ENCODE measurements at regions not wholly inside any gene's neighbourhood (a gene's known extent, or its start where the extent isn't known, plus 50 kb on each side); places are given as distances from the start of the nearest gene placed in this dataset.
"Not testable (repeated sequence)": the region's sequence is repeated elsewhere in the genome, so short reads cannot be mapped to it uniquely, and the experiment has no call there.

- Histone ChIP-seq H3K27me3 (ENCODE audit: control insufficient read depth, insufficient read depth, low read length) (no peaks in the 10 kb centered on the region), H3K4me3 (ENCODE audit: low read length) (no peak overlapping the region), H3K27ac (ENCODE audit: low read depth, low read length) (no peak overlapping the region), H3K9ac (ENCODE audit: low read length) (no peak overlapping the region), H3K36me3 (ENCODE audit: control insufficient read depth, insufficient read depth, low read length) (no peaks in the 10 kb centered on the region), H3K4me1 (ENCODE audit: control insufficient read depth, insufficient read depth, low read length) (no peaks in the 10 kb centered on the region)
Observed at GRCh38 chr1:190003376-190003775, 474.3 kb downstream of the BRINP3 start.

- no peaks in the 10 kb centered on the region for H3K27me3 ChIP-seq (ENCODE audit: control insufficient read depth, insufficient read depth, low read length)
- H3K4me3 ChIP-seq (ENCODE audit: low read length): no peak overlapping the region
Observed at GRCh38 chr1:190011585-190011984, 466.1 kb downstream of the BRINP3 start.

GRCh38 chr1:190019151-190019550 is 458.5 kb downstream of the BRINP3 start:
- not testable (repeated sequence) for H3K9ac ChIP-seq (ENCODE audit: low read length); H3K4me3 ChIP-seq (ENCODE audit: low read length); H3K27me3 ChIP-seq (ENCODE audit: control insufficient read depth, insufficient read depth, low read length); H3K27ac ChIP-seq (ENCODE audit: low read depth, low read length); H3K4me1 ChIP-seq (ENCODE audit: control insufficient read depth, insufficient read depth, low read length); H3K36me3 ChIP-seq (ENCODE audit: control insufficient read depth, insufficient read depth, low read length)

More at GRCh38 chr1:190011585-190011984, 466.1 kb downstream of the BRINP3 start:
- Histone ChIP-seq H3K27ac (ENCODE audit: low read depth, low read length) (no peak overlapping the region), H3K4me1 (ENCODE audit: control insufficient read depth, insufficient read depth, low read length) (no peaks in the 10 kb centered on the region), H3K9ac (ENCODE audit: low read length) (no peak overlapping the region), H3K36me3 (ENCODE audit: control insufficient read depth, insufficient read depth, low read length) (no peaks in the 10 kb centered on the region)

DNA sequence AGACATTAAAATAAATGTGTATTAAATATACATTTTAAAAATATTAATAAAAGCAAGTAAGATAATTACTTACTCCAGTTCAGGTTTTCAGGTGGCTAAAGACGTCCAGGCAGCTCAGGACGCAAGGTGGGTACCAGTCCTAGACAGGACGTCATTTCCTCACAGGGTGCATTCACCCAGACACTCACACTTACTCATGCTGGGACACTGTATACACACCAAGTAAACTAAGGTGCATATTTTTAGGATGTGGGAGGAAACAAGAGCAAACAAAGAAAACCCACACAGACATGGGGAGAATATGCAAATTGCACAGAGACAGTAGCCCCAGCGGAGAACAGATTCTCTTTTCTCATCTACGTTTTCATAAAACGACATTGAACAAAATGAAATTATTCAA is 457.9 kb downstream of the BRINP3 start:
- Histone ChIP-seq H3K27ac (ENCODE audit: low read depth, low read length) (no peak overlapping the region), H3K27me3 (ENCODE audit: control insufficient read depth, insufficient read depth, low read length) (no peaks in the 10 kb centered on the region), H3K4me3 (ENCODE audit: low read length) (no peak overlapping the region), H3K36me3 (ENCODE audit: control insufficient read depth, insufficient read depth, low read length) (no peaks in the 10 kb centered on the region), H3K9ac (ENCODE audit: low read length) (no peak overlapping the region), H3K4me1 (ENCODE audit: control insufficient read depth, insufficient read depth, low read length) (no peaks in the 10 kb centered on the region)

DNA sequence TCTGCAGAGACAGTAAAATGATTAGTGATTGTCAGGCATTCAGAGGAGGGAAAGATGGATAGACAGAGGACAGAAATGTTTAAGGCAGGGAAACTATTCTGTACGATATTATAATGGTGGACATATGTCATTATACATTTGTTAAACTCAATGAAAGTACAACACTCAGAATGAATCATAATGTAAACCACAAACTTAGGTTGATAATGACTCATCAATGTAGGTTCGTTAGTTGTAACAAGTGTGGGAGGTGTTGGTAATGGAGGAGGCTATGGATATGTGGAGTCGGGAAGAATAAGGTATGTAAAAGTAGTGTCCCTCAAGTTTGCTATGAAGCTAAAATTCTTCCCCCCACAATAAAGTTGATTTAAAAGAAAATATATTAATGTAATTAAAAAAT is 455.0 kb downstream of the BRINP3 start:
- Histone ChIP-seq H3K4me3 (ENCODE audit: low read length) (no peak overlapping the region), H3K27ac (ENCODE audit: low read depth, low read length) (no peak overlapping the region), H3K9ac (ENCODE audit: low read length) (no peak overlapping the region), H3K4me1 (ENCODE audit: control insufficient read depth, insufficient read depth, low read length) (no peaks in the 10 kb centered on the region), H3K36me3 (ENCODE audit: control insufficient read depth, insufficient read depth, low read length) (no peaks in the 10 kb centered on the region), H3K27me3 (ENCODE audit: control insufficient read depth, insufficient read depth, low read length) (no peaks in the 10 kb centered on the region)

DNA sequence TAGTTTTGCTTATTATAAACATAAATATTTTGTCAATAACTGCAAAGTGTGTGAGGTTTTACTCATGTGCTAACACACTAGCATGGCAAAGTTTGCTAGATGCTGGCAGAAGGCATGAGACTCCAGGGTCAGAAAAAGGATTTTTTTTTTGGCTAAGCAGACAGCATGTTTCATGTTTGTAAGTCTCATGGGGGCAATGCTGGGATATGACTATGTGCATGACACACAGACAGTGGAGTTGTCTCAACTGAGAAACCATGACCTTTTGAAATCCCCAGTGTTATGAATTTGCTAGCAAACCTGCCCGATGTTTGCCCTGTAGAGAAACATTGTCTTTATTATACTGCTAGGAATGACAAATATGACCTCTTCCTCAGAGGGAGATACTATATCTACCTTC is 448.2 kb downstream of the BRINP3 start:
- Histone ChIP-seq H3K4me1 (ENCODE audit: control insufficient read depth, insufficient read depth, low read length) (no peaks in the 10 kb centered on the region), H3K27me3 (ENCODE audit: control insufficient read depth, insufficient read depth, low read length) (no peaks in the 10 kb centered on the region), H3K4me3 (ENCODE audit: low read length) (no peak overlapping the region), H3K27ac (ENCODE audit: low read depth, low read length) (no peak overlapping the region), H3K36me3 (ENCODE audit: control insufficient read depth, insufficient read depth, low read length) (no peaks in the 10 kb centered on the region), H3K9ac (ENCODE audit: low read length) (no peak overlapping the region)

- Histone ChIP-seq H3K4me1 (ENCODE audit: control insufficient read depth, insufficient read depth, low read length) (no peaks in the 10 kb centered on the region), H3K4me3 (ENCODE audit: low read length) (no peak overlapping the region), H3K27me3 (ENCODE audit: control insufficient read depth, insufficient read depth, low read length) (no peaks in the 10 kb centered on the region), H3K27ac (ENCODE audit: low read depth, low read length) (no peak overlapping the region), H3K9ac (ENCODE audit: low read length) (no peak overlapping the region), H3K36me3 (ENCODE audit: control insufficient read depth, insufficient read depth, low read length) (no peaks in the 10 kb centered on the region)
Observed at GRCh38 chr1:190043655-190044054, 434.0 kb downstream of the BRINP3 start.

GRCh38 chr1:190046231-190046630 is 431.4 kb downstream of the BRINP3 start:
- H3K27ac ChIP-seq (ENCODE audit: low read depth, low read length): no peak overlapping the region
- no peaks in the 10 kb centered on the region for H3K4me1 ChIP-seq (ENCODE audit: control insufficient read depth, insufficient read depth, low read length)
- no peak overlapping the region for H3K4me3 ChIP-seq (ENCODE audit: low read length)
- no peaks in the 10 kb centered on the region for H3K36me3 ChIP-seq (ENCODE audit: control insufficient read depth, insufficient read depth, low read length)
- H3K9ac ChIP-seq (ENCODE audit: low read length): no peak overlapping the region
- no peaks in the 10 kb centered on the region for H3K27me3 ChIP-seq (ENCODE audit: control insufficient read depth, insufficient read depth, low read length)
